GM10248 (cell line): ENCODE measurements at regions not wholly inside any gene's neighbourhood (a gene's known extent, or its start where the extent isn't known, plus 50 kb on each side); places are given as distances from the start of the nearest gene placed in this dataset.

Source experiments
- CTCF ChIA-PET: fragments of 300-600 bp; sonication (Branson Sonifier 250); formaldehyde crosslinking; extraction: SDS; loops from one replicate; lab custom pipeline; 2021; ENCODE audit warnings: antibody characterized with exemption; lab: Yijun Ruan, JAX
- POLR2A ChIA-PET: fragments of 350-650 bp; sonication (Branson Sonifier 250); formaldehyde crosslinking; extraction: SDS; loops from one replicate; lab custom pipeline; 2020; ENCODE audit warnings: antibody characterized with exemption; lab: Yijun Ruan, JAX
- DNase-seq: peaks from one replicate; pipeline ENCODE4 v3.0.0; 2012; ENCODE audit errors: extremely low spot score
- CTCF ChIP-seq: IDR thresholded peaks from 2 replicates; pipeline ENCODE4 v1.5.1; 2012; ENCODE audit warnings: mild to moderate bottlenecking, low read depth; ENCODE audit errors: extremely low read depth, missing control alignments, control extremely low read depth

GRCh38 chr16:65905331-65905730 lies 461.2 kb upstream of the CDH5 start:
- TF ChIP-seq CTCF = no peak
- CTCF ChIA-PET = no interaction called here
- POLR2A ChIA-PET = no interaction called here
- no peak for DNase-seq

- no peak for TF ChIP-seq CTCF
- POLR2A ChIA-PET = no interaction called here
- CTCF ChIA-PET = interaction anchor here (0.9 kb wide), 1 partner anchor 14 kb away, joined by 4 read pairs; no protein-coding TSS in a partner anchor
- no peak for DNase-seq
These were observed 469.9 kb upstream of the CDH5 start for GRCh38 chr16:65896448-65897153.

- DNase-seq = no peak
- no peak for TF ChIP-seq CTCF
- ChIA-PET CTCF (interaction anchor here (0.9 kb wide), 1 partner anchor 13 kb away, joined by 4 read pairs; no protein-coding TSS in a partner anchor), POLR2A (no interaction called here)
These were observed 470.6 kb upstream of the CDH5 start for GRCh38 chr16:65895906-65896305.

- no peak for TF ChIP-seq CTCF
- CTCF ChIA-PET = interaction anchor here (0.9 kb wide), 1 partner anchor 13 kb away, joined by 4 read pairs; no protein-coding TSS in a partner anchor
These were observed 471.0 kb upstream of the CDH5 start for GRCh38 chr16:65895486-65895885.

GRCh38 chr16:65890203-65890602 lies 476.3 kb upstream of the CDH5 start:
- DNase-seq = no peak
- TF ChIP-seq CTCF = no peak
- CTCF ChIA-PET = no interaction called here
- POLR2A ChIA-PET = no interaction called here

More at GRCh38 chr16:65895486-65895885, 471.0 kb upstream of the CDH5 start:
- POLR2A ChIA-PET = no interaction called here
- DNase-seq = no peak

GRCh38 chr16:65889533-65889966 lies 476.9 kb upstream of the CDH5 start:
- no peak for DNase-seq

More at GRCh38 chr16:65889533-65889966, 476.9 kb upstream of the CDH5 start:
- ChIA-PET CTCF (interaction anchor here (1.3 kb wide), 1 partner anchor 31 kb away, joined by 3 read pairs; no protein-coding TSS in a partner anchor), POLR2A (no interaction called here)
- no peak for TF ChIP-seq CTCF
